ENCODE measurements at regions not wholly inside any gene's neighbourhood (a gene's known extent, or its start where the extent isn't known, plus 50 kb on each side); places are given as distances from the start of the nearest gene placed in this dataset.

- TF ChIP-seq CTCF (IDR thresholded peaks at IDR 0.05) = no peak
- TF ChIP-seq POLR2AphosphoS5 (IDR thresholded peaks at IDR 0.05; ENCODE audit: insufficient read depth in 1 of 2, low read depth in 1 of 2) = no peak
These were observed 60.9 kb upstream of the TNRC6A start for GRCh38 chr16:24668481-24669061.

Data from vagina (tissue), 2 donors.